ENCODE measurements at regions not wholly inside any gene's neighbourhood (a gene's known extent, or its start where the extent isn't known, plus 50 kb on each side); places are given as distances from the start of the nearest gene placed in this dataset.

GRCh38 chr6:132140189-132140588, 189.0 kb upstream of the CCN2 start:
- no peak for TF ChIP-seq FOXM1 (IDR thresholded peaks at IDR 0.05; ENCODE audit: borderline replicate concordance, low read depth)
- no peak for TF ChIP-seq MAX (IDR thresholded peaks at IDR 0.05)

GRCh38 chr6:132139611-132140010, 188.4 kb upstream of the CCN2 start:
- TF ChIP-seq NFIC (IDR thresholded peaks at IDR 0.05) (no peak), REST (IDR thresholded peaks at IDR 0.05; ENCODE audit: low read depth) (no peak), EP300 (IDR thresholded peaks at IDR 0.05; ENCODE audit: borderline replicate concordance) (no peak), TAF1 (IDR thresholded peaks at IDR 0.05; ENCODE audit: low read depth) (no peak), TEAD4 (IDR thresholded peaks at IDR 0.05) (no peak), TCF12 (IDR thresholded peaks at IDR 0.05; ENCODE audit: low read depth) (no peak), USF1 (IDR thresholded peaks at IDR 0.05) (no peak), MAX (IDR thresholded peaks at IDR 0.05) (no peak)

- TF ChIP-seq EGR1 (IDR thresholded peaks at IDR 0.05) (no peak), YY1 (IDR thresholded peaks at IDR 0.05; ENCODE audit: low read depth) (no peak), ZBTB7A (IDR thresholded peaks at IDR 0.05; ENCODE audit: low read depth) (no peak), RAD21 (IDR thresholded peaks at IDR 0.05; ENCODE audit: low read depth) (no peak), EP300 (IDR thresholded peaks at IDR 0.05; ENCODE audit: borderline replicate concordance) (no peak), TCF12 (IDR thresholded peaks at IDR 0.05; ENCODE audit: low read depth) (no peak), REST (IDR thresholded peaks at IDR 0.05; ENCODE audit: low read depth) (no peak), TEAD4 (IDR thresholded peaks at IDR 0.05) (no peak), TAF1 (IDR thresholded peaks at IDR 0.05; ENCODE audit: low read depth) (no peak), CEBPB (IDR thresholded peaks at IDR 0.05) (no peak), MAX (IDR thresholded peaks at IDR 0.05) (no peak), USF1 (IDR thresholded peaks at IDR 0.05) (no peak), FOXM1 (IDR thresholded peaks at IDR 0.05; ENCODE audit: borderline replicate concordance, low read depth) (no peak), NFIC (IDR thresholded peaks at IDR 0.05) (no peak), CREB1 (IDR thresholded peaks at IDR 0.05; ENCODE audit: low read depth) (no peak)
Observed at GRCh38 chr6:132136981-132137380, 185.8 kb upstream of the CCN2 start.

GRCh38 chr6:132135409-132135808, 184.2 kb upstream of the CCN2 start:
- TF ChIP-seq REST (IDR thresholded peaks at IDR 0.05; ENCODE audit: low read depth) (no peak), EGR1 (IDR thresholded peaks at IDR 0.05) (no peak), USF1 (IDR thresholded peaks at IDR 0.05) (no peak), MAX (IDR thresholded peaks at IDR 0.05) (no peak)

All from Ishikawa (cell line).